SK-N-SH (cell line): ENCODE measurements at regions not wholly inside any gene's neighbourhood (a gene's known extent, or its start where the extent isn't known, plus 50 kb on each side); places are given as distances from the start of the nearest gene placed in this dataset.

ENCODE experiments used
- CTCF ChIA-PET: fragments of 300-600, 350-600 bp; formaldehyde crosslinking; extraction: SDS; loops from one replicate; lab custom pipeline; 2021; lab: Yijun Ruan, JAX
- POLR2A ChIA-PET: fragments of 350-600 bp; sonication (Branson Sonifier 250); formaldehyde crosslinking; extraction: SDS; loops from one replicate; lab custom pipeline; 2020; ENCODE audit warnings: antibody characterized with exemption, inconsistent platforms; lab: Yijun Ruan, JAX
- DNase-seq: peaks from one replicate; pipeline ENCODE4 v3.0.0; 2012
- H2AFZ ChIP-seq: fragments of 200-600 bp; sonication (generic); 2 replicates; pipeline ENCODE4 v1.8.1; 2016; ENCODE audit warnings: antibody characterized with exemption, mild to moderate bottlenecking, low read depth
- H3F3A ChIP-seq: fragments of 200-600 bp; sonication (generic); replicated peaks from 2 replicates; pipeline ENCODE3; 2016; ENCODE audit warnings: antibody characterized with exemption, mild to moderate bottlenecking; ENCODE audit not compliant: insufficient read depth
- H3K27ac ChIP-seq, 2 experiments: fragments of 200-500 bp in 1 of 2; fragments of 200-600 bp in 1 of 2; sonication (Bioruptor generic) in 1 of 2; sonication (generic), shearing (Covaris generic) in 1 of 2; 2 replicates each; pipeline versions ENCODE4 v1.5.1 to v1.6.1; 2014 to 2016; ENCODE audit warnings: low read depth in 2 of 2, inconsistent platforms in 1 of 2, low read length in 1 of 2, mild to moderate bottlenecking in 1 of 2, mixed read lengths in 1 of 2
- H3K27me3 ChIP-seq: fragments of 200-600 bp; sonication (generic), shearing (Covaris generic); 2 replicates; pipeline ENCODE4 v1.6.1; 2016; ENCODE audit warnings: mixed run types; ENCODE audit not compliant: insufficient read depth
- H3K36me3 ChIP-seq, 2 experiments: fragments of 200-500 bp in 1 of 2; fragments of 200-600 bp in 1 of 2; sonication (Bioruptor generic) in 1 of 2; sonication (generic) in 1 of 2; replicated peaks in 1 of 2; 2 replicates each; pipeline versions ENCODE3 to v1.5.1; 2014 to 2016; ENCODE audit warnings: low read length in 1 of 2, mild to moderate bottlenecking in 1 of 2; ENCODE audit not compliant: insufficient read depth in 2 of 2, control insufficient read depth in 1 of 2
- H3K4me1 ChIP-seq, 2 experiments: fragments of 200-500 bp in 1 of 2; fragments of 200-600 bp in 1 of 2; sonication (Bioruptor generic) in 1 of 2; sonication (generic), shearing (Covaris generic) in 1 of 2; 2 replicates each; pipeline versions ENCODE4 v1.5.1 to v1.6.1; 2014 to 2016; ENCODE audit warnings: low read depth in 1 of 2, low read length in 1 of 2, mixed run types in 1 of 2; ENCODE audit not compliant: insufficient read depth in 2 of 2, control insufficient read depth in 1 of 2
- H3K4me2 ChIP-seq: fragments of 200-600 bp; sonication (generic), shearing (Covaris generic); 2 replicates; pipeline ENCODE4 v1.6.1; 2017; ENCODE audit warnings: mixed run types
- H3K4me3 ChIP-seq, 2 experiments: fragments of 200-500 bp in 1 of 2; fragments of 200-600 bp in 1 of 2; sonication (Bioruptor generic) in 1 of 2; sonication (generic), shearing (Covaris generic) in 1 of 2; 2 replicates each; pipeline versions ENCODE4 v1.5.1 to v1.8.1; 2014 to 2016; ENCODE audit warnings: low read depth in 2 of 2, inconsistent platforms in 1 of 2, low read length in 1 of 2, mild to moderate bottlenecking in 1 of 2, mixed read lengths in 1 of 2, moderate library complexity in 1 of 2
- H3K79me2 ChIP-seq: fragments of 200-600 bp; sonication (generic); 2 replicates; pipeline ENCODE4 v1.8.1; 2017; ENCODE audit warnings: mild to moderate bottlenecking; ENCODE audit not compliant: insufficient read depth
- H3K9ac ChIP-seq: fragments of 200-600 bp; sonication (generic); 2 replicates; pipeline ENCODE4 v1.6.1; 2017; ENCODE audit warnings: mixed run types
- H3K9me2 ChIP-seq: fragments of 200-600 bp; sonication (generic); 2 replicates; pipeline ENCODE4 v1.6.1; 2017; ENCODE audit warnings: mixed run types
- H3K9me3 ChIP-seq: fragments of 200-600 bp; sonication (generic); 2 replicates; pipeline ENCODE4 v1.6.1; 2017; ENCODE audit warnings: mixed run types, mild to moderate bottlenecking, moderate library complexity
- H4K20me1 ChIP-seq: fragments of 200-600 bp; sonication (generic); 2 replicates; pipeline ENCODE4 v1.6.1; 2017; ENCODE audit warnings: mild to moderate bottlenecking, mixed run types; ENCODE audit not compliant: insufficient read depth
- FOSL2 ChIP-seq: IDR thresholded peaks from 2 replicates; pipeline ENCODE4 v1.4.0; 2012; ENCODE audit warnings: low read depth, mild to moderate bottlenecking, moderate library complexity, borderline replicate concordance
- FOXM1 ChIP-seq: IDR thresholded peaks from 2 replicates; pipeline ENCODE4 v1.4.0; 2012; ENCODE audit warnings: low read depth, mild to moderate bottlenecking
- GABPA ChIP-seq: IDR thresholded peaks from 2 replicates; pipeline ENCODE4 v1.4.0; 2012; ENCODE audit warnings: low read depth, mild to moderate bottlenecking
- MXI1 ChIP-seq: IDR thresholded peaks from 2 replicates; pipeline ENCODE4 v1.6.1; 2012; ENCODE audit warnings: mild to moderate bottlenecking, low read depth, low read length, improper control_type of control experiment
- NFIC ChIP-seq: IDR thresholded peaks from 2 replicates; pipeline ENCODE4 v1.4.0; 2012; ENCODE audit warnings: borderline replicate concordance
- NRF1 ChIP-seq: IDR thresholded peaks from 2 replicates; pipeline ENCODE4 v1.6.1; 2012; ENCODE audit warnings: low read depth, mild to moderate bottlenecking, low read length
- POLR2AphosphoS5 ChIP-seq: IDR thresholded peaks from 2 replicates; pipeline ENCODE4 v1.6.1; 2012; ENCODE audit warnings: low read depth, low read length
- RAD21 ChIP-seq: IDR thresholded peaks from 2 replicates; pipeline ENCODE4 v1.6.1; 2012; ENCODE audit warnings: mild to moderate bottlenecking, low read length
- RFX5 ChIP-seq: IDR thresholded peaks from 2 replicates; pipeline ENCODE4 v1.6.1; 2012; ENCODE audit warnings: mild to moderate bottlenecking, improper control_type of control experiment, low read length
- RXRA ChIP-seq: IDR thresholded peaks from 2 replicates; pipeline ENCODE4 v1.4.0; 2012; ENCODE audit warnings: low read depth, mild to moderate bottlenecking, borderline replicate concordance
- SIN3A ChIP-seq: IDR thresholded peaks from 2 replicates; pipeline ENCODE4 v1.6.1; 2012; ENCODE audit warnings: low read depth, mild to moderate bottlenecking, low read length, moderate library complexity, borderline replicate concordance
- SMC3 ChIP-seq: IDR thresholded peaks from 2 replicates; pipeline ENCODE4 v1.6.1; 2012; ENCODE audit warnings: low read depth, low read length, improper control_type of control experiment
- TAF1 ChIP-seq: IDR thresholded peaks from 2 replicates; pipeline ENCODE4 v1.6.1; 2012; ENCODE audit warnings: low read depth, mild to moderate bottlenecking, low read length, moderate library complexity, borderline replicate concordance
- WGBS: methylation state at CpG from one replicate; pipeline ENCODE4 v1.1.6; 2017; ENCODE audit warnings: low lambda C conversion rate; 5-methylcytosine and 5-hydroxymethylcytosine counted together
- TF ChIP-seq, protein P1 (sequence below): IDR thresholded peaks from 2 replicates; pipeline ENCODE4 v1.4.0; 2012; ENCODE audit warnings: low read depth, borderline replicate concordance
- TF ChIP-seq, protein P2 (sequence below): IDR thresholded peaks from 2 replicates; pipeline ENCODE4 v1.4.0; 2012; ENCODE audit warnings: low read depth, borderline replicate concordance
- TF ChIP-seq, protein P3 (sequence below): fragments of 150-350 bp; IDR thresholded peaks from 2 replicates; pipeline ENCODE4 v1.6.1; 2017; ENCODE audit warnings: antibody characterized with exemption, low read length, low read depth, borderline replicate concordance
- TF ChIP-seq, protein P4 (sequence below): IDR thresholded peaks from 2 replicates; pipeline ENCODE4; 2012

DNA sequence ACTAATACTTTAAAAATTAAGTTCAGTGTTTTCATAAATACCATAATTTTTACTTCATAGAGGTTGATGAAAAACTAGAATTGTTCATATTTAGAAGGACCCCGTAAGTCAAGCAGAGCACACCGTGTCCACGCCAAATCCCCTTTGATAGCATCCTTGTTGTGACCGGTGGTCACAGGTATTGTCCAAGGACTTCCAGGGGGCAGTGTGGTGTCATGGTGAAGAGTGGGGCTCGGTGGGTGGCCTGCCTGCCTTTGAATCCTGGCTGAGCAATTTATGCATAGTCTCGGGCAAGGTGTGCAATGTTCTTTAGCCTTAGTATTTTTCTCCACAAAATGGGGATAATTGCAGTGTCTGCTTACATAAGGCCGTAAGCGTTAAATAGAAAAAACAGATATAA lies 169.9 kb downstream of the KTN1 start:
- Histone ChIP-seq H4K20me1 (no peaks in the 10 kb centered on the region), H3K27me3 (no peaks in the 10 kb centered on the region), H3F3A (no peaks in the 10 kb centered on the region), H3K79me2 (no peaks in the 10 kb centered on the region), H3K4me2 (no peak overlapping the region), H3K9me2 (no peaks in the 10 kb centered on the region), H3K9me3 (no peaks in the 10 kb centered on the region), H3K4me1 (no peaks in the 10 kb centered on the region; a peak in 1 of 4 replicates), H3K27ac (no peak overlapping the region), H3K9ac (no peak overlapping the region), H3K4me3 (no peak overlapping the region), H3K36me3 (no peaks in the 10 kb centered on the region), H2AFZ (no peak overlapping the region)
- no peak for DNase-seq
- POLR2A ChIA-PET: no interaction called here
- CTCF ChIA-PET: no interaction called here
- WGBS: 66% methylated on average over 8 of the region's 8 CpGs
- TF ChIP-seq, protein P1, sequence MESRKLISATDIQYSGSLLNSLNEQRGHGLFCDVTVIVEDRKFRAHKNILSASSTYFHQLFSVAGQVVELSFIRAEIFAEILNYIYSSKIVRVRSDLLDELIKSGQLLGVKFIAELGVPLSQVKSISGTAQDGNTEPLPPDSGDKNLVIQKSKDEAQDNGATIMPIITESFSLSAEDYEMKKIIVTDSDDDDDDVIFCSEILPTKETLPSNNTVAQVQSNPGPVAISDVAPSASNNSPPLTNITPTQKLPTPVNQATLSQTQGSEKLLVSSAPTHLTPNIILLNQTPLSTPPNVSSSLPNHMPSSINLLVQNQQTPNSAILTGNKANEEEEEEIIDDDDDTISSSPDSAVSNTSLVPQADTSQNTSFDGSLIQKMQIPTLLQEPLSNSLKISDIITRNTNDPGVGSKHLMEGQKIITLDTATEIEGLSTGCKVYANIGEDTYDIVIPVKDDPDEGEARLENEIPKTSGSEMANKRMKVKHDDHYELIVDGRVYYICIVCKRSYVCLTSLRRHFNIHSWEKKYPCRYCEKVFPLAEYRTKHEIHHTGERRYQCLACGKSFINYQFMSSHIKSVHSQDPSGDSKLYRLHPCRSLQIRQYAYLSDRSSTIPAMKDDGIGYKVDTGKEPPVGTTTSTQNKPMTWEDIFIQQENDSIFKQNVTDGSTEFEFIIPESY: no peak
- TF ChIP-seq, protein P2, sequence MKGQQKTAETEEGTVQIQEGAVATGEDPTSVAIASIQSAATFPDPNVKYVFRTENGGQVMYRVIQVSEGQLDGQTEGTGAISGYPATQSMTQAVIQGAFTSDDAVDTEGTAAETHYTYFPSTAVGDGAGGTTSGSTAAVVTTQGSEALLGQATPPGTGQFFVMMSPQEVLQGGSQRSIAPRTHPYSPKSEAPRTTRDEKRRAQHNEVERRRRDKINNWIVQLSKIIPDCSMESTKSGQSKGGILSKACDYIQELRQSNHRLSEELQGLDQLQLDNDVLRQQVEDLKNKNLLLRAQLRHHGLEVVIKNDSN: no peak
- TF ChIP-seq TAF1: no peak
- TF ChIP-seq RXRA: no peak
- TF ChIP-seq FOSL2: no peak
- TF ChIP-seq GABPA: no peak
- no peak for TF ChIP-seq POLR2AphosphoS5

DNA sequence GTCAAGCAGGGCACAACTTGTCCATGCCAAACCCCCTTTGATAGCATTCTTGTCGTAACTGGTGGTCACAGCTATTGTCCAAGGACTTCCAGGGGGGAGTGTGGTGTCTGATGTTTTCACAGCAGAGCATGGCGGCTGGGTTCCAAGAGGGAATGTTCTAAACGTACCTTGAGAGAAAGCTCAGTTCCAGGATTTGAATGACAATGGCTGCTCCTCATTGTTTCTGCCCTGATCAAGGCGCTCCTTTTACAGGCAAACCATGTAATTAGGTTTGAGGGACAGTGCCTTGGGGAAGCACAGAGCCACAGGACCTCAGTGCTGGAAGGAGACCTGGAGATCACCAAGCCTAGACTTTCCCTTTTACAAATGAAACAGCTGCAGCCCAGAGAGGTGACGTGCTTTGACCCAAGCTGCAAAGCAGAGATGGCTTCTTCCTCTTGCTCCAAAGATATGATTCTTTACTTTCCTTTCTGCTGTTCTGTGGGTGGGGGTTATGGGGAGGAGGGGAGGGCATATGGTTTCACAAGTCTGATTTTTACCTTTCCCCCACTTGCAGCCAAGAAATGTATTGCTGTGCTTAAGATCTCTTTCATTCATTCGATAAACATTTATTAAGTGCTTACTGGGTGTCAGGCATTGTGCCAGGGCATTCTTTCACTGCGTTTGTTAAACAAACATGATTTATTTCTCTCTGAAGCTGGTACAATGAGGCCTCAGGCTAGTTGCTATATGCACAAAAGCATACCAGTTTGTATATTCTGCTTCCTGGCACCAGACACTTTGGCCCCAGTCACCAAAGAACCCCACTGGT lies 172.8 kb downstream of the KTN1 start:
- WGBS: 19% methylated on average over 7 of the region's 7 CpGs
- DNase-seq: no peak

More for the DNA sequence above, 172.8 kb downstream of the KTN1 start:
- Histone ChIP-seq H3K79me2 (no peaks in the 10 kb centered on the region), H2AFZ (no peak overlapping the region), H4K20me1 (no peaks in the 10 kb centered on the region), H3K27me3 (no peaks in the 10 kb centered on the region), H3F3A (no peaks in the 10 kb centered on the region), H3K9ac (no peak overlapping the region), H3K4me1 (no peaks in the 10 kb centered on the region; a peak in 1 of 4 replicates), H3K27ac (no peak overlapping the region), H3K36me3 (no peaks in the 10 kb centered on the region), H3K4me2 (no peak overlapping the region; the same call in 1 of the 2 replicates), H3K9me2 (no peaks in the 10 kb centered on the region), H3K9me3 (no peaks in the 10 kb centered on the region), H3K4me3 (no peak overlapping the region)
- CTCF ChIA-PET: no interaction called here
- POLR2A ChIA-PET: no interaction called here
- TF ChIP-seq RFX5 (no peak), RXRA (no peak), FOSL2 (no peak), MXI1 (no peak), SIN3A (no peak), NFIC (no peak), SMC3 (no peak), FOXM1 (no peak), RAD21 (no peak), NRF1 (no peak), POLR2AphosphoS5 (no peak)
- TF ChIP-seq, protein P3, sequence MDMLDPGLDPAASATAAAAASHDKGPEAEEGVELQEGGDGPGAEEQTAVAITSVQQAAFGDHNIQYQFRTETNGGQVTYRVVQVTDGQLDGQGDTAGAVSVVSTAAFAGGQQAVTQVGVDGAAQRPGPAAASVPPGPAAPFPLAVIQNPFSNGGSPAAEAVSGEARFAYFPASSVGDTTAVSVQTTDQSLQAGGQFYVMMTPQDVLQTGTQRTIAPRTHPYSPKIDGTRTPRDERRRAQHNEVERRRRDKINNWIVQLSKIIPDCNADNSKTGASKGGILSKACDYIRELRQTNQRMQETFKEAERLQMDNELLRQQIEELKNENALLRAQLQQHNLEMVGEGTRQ: no peak
- TF ChIP-seq, protein P4, sequence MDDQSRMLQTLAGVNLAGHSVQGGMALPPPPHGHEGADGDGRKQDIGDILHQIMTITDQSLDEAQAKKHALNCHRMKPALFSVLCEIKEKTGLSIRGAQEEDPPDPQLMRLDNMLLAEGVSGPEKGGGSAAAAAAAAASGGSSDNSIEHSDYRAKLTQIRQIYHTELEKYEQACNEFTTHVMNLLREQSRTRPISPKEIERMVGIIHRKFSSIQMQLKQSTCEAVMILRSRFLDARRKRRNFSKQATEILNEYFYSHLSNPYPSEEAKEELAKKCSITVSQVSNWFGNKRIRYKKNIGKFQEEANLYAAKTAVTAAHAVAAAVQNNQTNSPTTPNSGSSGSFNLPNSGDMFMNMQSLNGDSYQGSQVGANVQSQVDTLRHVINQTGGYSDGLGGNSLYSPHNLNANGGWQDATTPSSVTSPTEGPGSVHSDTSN: no peak
